ENCODE measurements at regions not wholly inside any gene's neighbourhood (a gene's known extent, or its start where the extent isn't known, plus 50 kb on each side); places are given as distances from the start of the nearest gene placed in this dataset.

- DNase-seq (ENCODE audit: low spot score): no peak
Observed at GRCh38 chr22:48678171-48679135, 1149.2 kb downstream of the BRD1 start.

GRCh38 chr22:48677621-48678020, 1150.1 kb downstream of the BRD1 start:
- DNase-seq (ENCODE audit: low spot score): no peak

- DNase-seq (ENCODE audit: low spot score): no peak
Observed at GRCh38 chr22:48677168-48677520, 1150.5 kb downstream of the BRD1 start.

- DNase-seq (ENCODE audit: low spot score): no peak
Observed at GRCh38 chr22:48676266-48677167, 1151.2 kb downstream of the BRD1 start.

DNA sequence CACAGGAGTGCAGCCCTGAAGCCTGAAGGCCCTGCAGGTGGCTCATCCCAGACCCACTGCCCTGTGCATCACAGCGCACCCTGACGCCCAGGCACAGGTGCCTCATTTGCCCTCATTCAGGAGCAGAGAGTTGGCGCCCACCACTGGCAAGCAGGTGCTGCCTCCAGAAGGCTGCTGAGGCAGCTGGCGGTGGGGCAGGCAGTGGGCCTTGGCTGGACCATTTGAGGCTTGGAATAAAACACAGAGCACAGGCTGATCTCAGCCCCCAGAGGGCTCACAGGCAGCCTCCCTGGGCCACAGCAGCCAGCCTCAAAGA, 1151.9 kb downstream of the BRD1 start:
- DNase-seq (ENCODE audit: low spot score): no peak

- no peak for DNase-seq (ENCODE audit: low spot score)
Observed at GRCh38 chr22:48675141-48675829, 1152.4 kb downstream of the BRD1 start.

GRCh38 chr22:48673806-48674500, 1153.7 kb downstream of the BRD1 start:
- DNase-seq (ENCODE audit: low spot score): no peak

GRCh38 chr22:48672387-48672786, 1155.3 kb downstream of the BRD1 start:
- DNase-seq (ENCODE audit: low spot score): no peak

DNA sequence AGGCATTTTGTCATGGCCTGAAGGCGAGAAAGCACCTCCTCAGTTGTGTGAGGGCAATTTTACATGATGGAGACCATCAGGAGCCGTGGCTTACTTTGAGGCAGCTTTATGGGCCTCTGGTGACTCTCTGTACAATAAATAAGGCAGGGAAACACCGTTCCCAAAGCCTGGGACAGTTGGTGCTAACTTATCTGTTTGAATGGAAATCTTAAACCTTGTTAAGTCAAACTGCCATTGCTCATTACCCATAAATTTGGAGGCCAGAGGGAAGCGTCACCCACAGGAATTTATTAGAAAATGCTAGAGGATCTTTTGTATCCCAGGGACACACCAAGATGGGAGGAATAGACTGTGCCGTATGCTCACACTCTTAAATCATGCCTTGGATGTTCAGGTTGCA, 1156.9 kb downstream of the BRD1 start:
- no peak for DNase-seq (ENCODE audit: low spot score)

DNA sequence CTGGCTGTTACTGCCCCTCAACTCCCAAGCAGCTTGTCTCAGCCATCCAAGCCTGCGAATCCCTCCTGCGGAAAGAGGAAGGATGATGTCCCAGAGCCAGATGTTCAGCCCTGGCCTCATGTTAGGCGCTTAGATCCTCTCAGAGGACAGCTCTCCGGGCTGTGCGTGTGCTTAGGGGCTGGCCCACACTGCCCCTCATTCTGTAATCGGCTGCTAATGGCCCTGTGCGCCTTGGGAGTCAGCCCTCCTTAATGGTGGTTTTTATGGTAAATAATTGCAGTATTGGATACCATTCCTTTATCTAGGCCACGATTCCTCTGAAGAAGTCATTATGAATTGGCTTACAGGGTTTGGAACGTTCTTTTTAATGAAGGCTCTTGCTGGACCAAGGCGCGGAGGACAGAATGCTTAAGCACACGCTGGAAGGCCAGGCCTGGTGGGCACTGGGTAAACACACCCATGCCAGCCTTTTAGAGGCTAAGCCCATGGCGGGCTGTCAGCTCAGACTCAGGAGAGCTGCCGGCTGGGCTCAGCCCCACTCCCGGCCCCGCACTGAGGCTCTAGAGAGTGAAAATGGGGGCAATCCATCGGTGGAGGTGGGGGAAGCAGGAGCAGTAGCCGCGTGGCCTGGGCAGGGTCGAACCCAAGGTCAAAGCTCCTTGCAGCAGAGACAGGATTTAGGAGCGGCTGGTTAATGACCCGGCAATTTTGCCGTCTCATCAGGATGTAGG, 1157.5 kb downstream of the BRD1 start:
- DNase-seq (ENCODE audit: low spot score): no peak

- no peak for DNase-seq (ENCODE audit: low spot score)
Observed at GRCh38 chr22:48669226-48669625, 1158.4 kb downstream of the BRD1 start.

GRCh38 chr22:48667289-48667688, 1160.4 kb downstream of the BRD1 start:
- no peak for DNase-seq (ENCODE audit: low spot score)

GRCh38 chr22:48666620-48667019, 1161.1 kb downstream of the BRD1 start:
- DNase-seq (ENCODE audit: low spot score): no peak

DNA sequence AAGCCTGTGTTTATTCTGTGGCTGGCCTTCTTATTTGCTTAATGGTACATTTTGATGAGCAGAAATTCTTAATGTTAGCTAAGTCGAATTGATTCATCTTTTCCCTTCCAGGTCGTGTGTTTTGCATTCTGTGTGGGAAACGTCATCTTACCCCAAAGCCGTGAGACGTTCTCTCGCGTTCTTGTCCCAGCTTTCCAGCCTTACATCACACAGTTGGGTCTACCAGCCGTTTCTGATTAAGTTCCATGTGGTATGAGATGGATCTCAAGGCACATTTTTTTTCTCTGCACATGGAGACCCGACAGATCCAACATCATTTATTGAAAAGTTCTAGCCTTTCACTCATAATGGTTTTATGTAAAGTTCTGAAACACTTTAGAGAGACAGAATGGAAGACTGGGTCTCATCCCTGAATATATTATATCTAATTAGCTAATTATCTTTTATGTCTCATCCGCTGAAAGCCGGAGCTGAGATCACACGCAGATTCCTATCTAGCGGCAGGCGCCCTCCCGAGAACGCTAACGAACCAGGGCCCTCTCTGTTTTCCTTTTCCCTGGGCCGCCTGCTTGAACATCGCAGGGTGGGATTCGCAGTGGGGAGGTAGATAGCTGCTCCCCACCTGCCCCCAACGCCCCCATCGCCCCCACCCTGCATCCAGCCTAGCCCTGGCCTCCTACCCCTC, 1162.2 kb downstream of the BRD1 start:
- no peak for DNase-seq (ENCODE audit: low spot score)

DNA sequence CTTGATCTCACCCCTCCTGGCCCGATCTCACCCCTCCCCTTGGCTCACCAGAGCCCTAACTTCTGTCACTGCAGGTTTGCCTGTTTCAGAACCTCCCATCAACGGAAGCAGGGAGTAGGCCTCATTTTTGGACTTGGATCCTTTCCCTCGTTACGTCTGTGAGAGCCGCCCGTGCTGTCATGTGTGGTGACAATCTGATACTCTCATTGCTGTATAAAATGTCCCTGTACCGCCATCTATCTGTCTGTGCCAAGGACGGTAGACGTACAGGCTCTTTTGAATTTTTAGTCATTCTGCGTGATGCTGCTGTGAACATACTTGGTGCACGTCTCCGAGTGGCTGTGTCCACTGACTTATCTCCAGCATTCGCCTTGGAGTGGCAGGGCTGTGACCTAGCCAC, 1163.1 kb downstream of the BRD1 start:
- DNase-seq (ENCODE audit: low spot score): no peak

DNA sequence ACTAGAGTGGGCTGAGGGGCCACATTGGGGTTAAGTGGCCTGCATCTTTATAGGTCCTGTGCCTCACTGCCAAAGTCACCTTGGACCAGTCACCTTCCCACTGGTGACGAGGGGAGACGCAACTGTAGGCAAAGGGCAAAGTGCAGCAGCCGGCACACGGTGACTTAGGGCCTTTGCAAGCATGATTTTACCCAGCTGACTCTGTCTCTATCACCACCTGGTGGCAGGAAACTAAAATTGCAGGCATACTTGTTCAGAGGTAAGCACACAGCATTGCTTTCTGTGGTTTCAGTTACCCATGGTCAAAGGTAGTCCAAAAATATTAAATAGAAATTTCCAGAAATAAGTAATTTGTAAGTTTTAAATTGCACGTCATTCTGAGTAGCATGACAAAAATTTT, 1164.4 kb downstream of the BRD1 start:
- no peak for DNase-seq (ENCODE audit: low spot score)

DNA sequence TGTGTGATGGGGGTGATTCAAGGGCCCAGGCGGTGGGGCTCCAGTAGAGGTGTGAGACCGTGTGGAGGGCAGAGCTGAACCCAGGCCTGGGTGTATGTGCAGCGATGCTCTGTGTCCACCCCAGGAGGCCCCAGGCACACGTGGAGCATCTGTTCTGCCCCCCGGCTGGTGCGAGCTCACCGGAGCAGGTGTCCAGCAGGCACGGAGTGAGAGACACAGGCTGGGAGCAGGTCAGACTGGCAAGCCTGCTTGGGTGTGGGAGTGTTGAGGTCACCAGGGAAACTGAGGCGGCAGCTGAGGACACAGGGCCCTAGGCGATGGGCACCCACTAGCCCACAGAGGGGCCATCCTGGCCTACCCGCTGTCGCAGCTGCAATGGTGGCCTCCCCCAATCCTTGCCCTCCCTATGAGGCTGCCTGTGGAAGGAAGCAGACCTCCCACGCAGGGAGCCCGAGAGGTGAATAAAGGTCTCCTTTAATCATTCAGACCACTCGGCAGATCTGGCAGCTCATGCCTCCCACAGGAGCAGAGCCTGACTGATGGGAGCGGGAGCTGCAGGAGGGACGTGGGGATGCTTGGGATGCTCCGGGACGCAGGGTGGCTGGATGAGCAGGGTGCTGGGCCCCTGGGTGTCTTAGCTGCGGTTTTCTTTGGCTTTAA, 1165.1 kb downstream of the BRD1 start:
- no peak for DNase-seq (ENCODE audit: low spot score)

- no peak for DNase-seq (ENCODE audit: low spot score)
Observed at GRCh38 chr22:48661984-48662383, 1165.7 kb downstream of the BRD1 start.

DNA sequence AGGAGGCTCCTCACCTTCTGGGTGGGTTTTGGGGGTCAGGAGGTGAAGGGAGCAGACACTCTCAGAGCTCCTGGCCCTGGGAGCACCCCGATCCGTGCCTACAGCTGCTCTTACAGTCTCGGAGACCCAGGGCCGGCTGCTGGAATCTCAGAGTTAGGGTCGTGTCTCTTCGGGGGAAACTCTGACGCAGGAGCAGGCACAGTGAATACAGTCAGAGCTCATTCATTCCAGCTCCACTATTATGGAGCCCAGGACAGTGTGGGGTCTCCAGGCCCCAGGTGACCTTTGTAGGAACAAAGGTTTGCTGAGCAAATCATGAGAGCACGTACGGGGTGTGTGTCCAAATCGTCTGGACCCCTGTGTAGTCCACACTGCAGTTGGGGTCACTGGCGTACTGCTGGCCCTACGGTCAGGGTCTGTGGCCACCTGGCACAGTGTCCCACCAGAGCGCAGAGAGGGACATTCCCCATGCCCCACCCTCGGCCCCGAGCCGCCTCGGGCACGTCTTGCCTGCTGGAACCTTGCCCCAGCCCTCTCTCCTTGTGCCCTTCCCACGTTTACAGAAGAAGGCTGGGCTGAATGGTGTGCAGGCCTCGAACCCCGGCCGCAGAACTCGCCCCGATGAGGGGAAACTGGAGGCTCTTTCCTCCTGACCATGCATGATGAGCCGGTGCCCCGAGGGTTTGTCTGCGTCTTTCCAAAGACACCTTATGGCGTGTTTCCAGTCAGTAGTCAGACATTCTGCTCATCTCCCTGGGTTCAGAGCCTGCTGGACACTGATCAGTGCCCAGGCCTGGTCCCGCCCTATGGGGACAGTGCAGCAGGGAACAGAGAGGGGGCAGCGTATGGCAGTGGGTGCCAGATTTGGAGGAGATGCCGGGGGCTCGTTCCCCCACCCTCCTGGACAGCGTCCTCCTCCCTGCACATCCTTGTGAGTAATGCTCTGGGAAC, 1166.6 kb downstream of the BRD1 start:
- no peak for DNase-seq (ENCODE audit: low spot score)

Data from putamen (tissue), 1 donor.